Keratinocyte (primary cell): ENCODE measurements at regions not wholly inside any gene's neighbourhood (a gene's known extent, or its start where the extent isn't known, plus 50 kb on each side); places are given as distances from the start of the nearest gene placed in this dataset.
"Not testable (repeated sequence)": the region's sequence is repeated elsewhere in the genome, so short reads cannot be mapped to it uniquely, and the experiment has no call there.

Experiments used
- DNase-seq: peaks from one replicate; pipeline ENCODE4 v3.0.0-alpha.2; 2011; ENCODE audit warnings: low read depth, missing footprints, low spot score
- FAIRE-seq: peaks from 2 replicates; lab custom pipeline; 2011; peaks lifted over from hg19 to GRCh38; lab: Jason Lieb, UNC
- H2AFZ ChIP-seq: 2 replicates; pipeline ENCODE4 v1.6.0; 2012; ENCODE audit warnings: low read length, control low read depth, inconsistent platforms; ENCODE audit not compliant: control insufficient read depth
- H3K27ac ChIP-seq: 2 replicates; pipeline ENCODE4 v1.5.1; 2011; ENCODE audit warnings: low read length; ENCODE audit not compliant: control insufficient read depth, insufficient read depth
- H3K27me3 ChIP-seq: 3 replicates; pipeline ENCODE4 v1.6.0; 2011; ENCODE audit warnings: low read length; ENCODE audit not compliant: control insufficient read depth, insufficient read depth; ENCODE audit errors: extremely low read depth
- H3K36me3 ChIP-seq, 2 experiments: 2 replicates in 1 of 2; 3 replicates in 1 of 2; pipeline ENCODE4 v1.5.1; 2011; ENCODE audit warnings: low read length in 2 of 2, mild to moderate bottlenecking in 1 of 2; ENCODE audit not compliant: control insufficient read depth in 2 of 2, insufficient read depth in 2 of 2; ENCODE audit errors: extremely low read depth in 1 of 2
- H3K4me1 ChIP-seq: 3 replicates; pipeline ENCODE4 v1.5.1; 2011; ENCODE audit warnings: low read length; ENCODE audit not compliant: control insufficient read depth, insufficient read depth; ENCODE audit errors: extremely low read depth
- H3K4me2 ChIP-seq: 3 replicates; pipeline ENCODE4 v1.6.0; 2011; ENCODE audit warnings: low read depth, low read length; ENCODE audit not compliant: control insufficient read depth, insufficient read depth; ENCODE audit errors: extremely low read depth
- H3K4me3 ChIP-seq, 3 experiments: fragments of 200-600 bp in 1 of 3; sonication (generic) in 1 of 3; 2 replicates in 2 of 3; 3 replicates in 1 of 3; pipeline ENCODE4 v1.5.1; 2011 to 2016; ENCODE audit warnings: low read length in 3 of 3, mild to moderate bottlenecking in 3 of 3, control low read depth in 2 of 3, inconsistent platforms in 1 of 3, low read depth in 1 of 3, mixed read lengths in 1 of 3, mixed run types in 1 of 3, moderate library complexity in 1 of 3; ENCODE audit not compliant: control insufficient read depth in 2 of 3, insufficient read depth in 2 of 3; ENCODE audit errors: extremely low read depth in 1 of 3
- H3K79me2 ChIP-seq: 2 replicates; pipeline ENCODE4 v1.6.0; 2012; ENCODE audit warnings: low read length; ENCODE audit not compliant: control insufficient read depth, insufficient read depth
- H3K9ac ChIP-seq: 3 replicates; pipeline ENCODE4 v1.6.0; 2011; ENCODE audit warnings: low read length; ENCODE audit not compliant: control insufficient read depth, insufficient read depth; ENCODE audit errors: extremely low read depth
- H3K9me1 ChIP-seq: 3 replicates; pipeline ENCODE4 v1.6.0; 2011; ENCODE audit warnings: low read length; ENCODE audit not compliant: control insufficient read depth, insufficient read depth; ENCODE audit errors: extremely low read depth
- H3K9me3 ChIP-seq: 2 replicates; pipeline ENCODE4 v1.5.1; 2012; ENCODE audit warnings: low read depth, low read length; ENCODE audit not compliant: control insufficient read depth
- H4K20me1 ChIP-seq: 3 replicates; pipeline ENCODE4 v1.6.0; 2011; ENCODE audit warnings: low read length; ENCODE audit not compliant: control insufficient read depth, insufficient read depth; ENCODE audit errors: extremely low read depth
- CTCF ChIP-seq, 3 experiments: IDR thresholded peaks in 1 of 3; conservative IDR thresholded peaks in 1 of 3; optimal IDR thresholded peaks in 1 of 3; 2 replicates in 2 of 3; 3 replicates in 1 of 3; pipeline versions ENCODE3 to v1.5.1; 2011; ENCODE audit warnings: low read length in 3 of 3, mild to moderate bottlenecking in 3 of 3, moderate library complexity in 2 of 3, control low read depth in 1 of 3, inconsistent platforms in 1 of 3; ENCODE audit not compliant: insufficient read depth in 2 of 3; ENCODE audit errors: extremely low read depth in 1 of 3
- EZH2 ChIP-seq: IDR thresholded peaks from one replicate; pipeline ENCODE4 v1.6.1; 2012; ENCODE audit warnings: inconsistent platforms, mild to moderate bottlenecking, low read length, moderate library complexity
- dilution Hi-C: fragments of 300-500 bp; cut with MboI; formaldehyde crosslinking; loops from one replicate; pipeline ENCODE4 v1.7.0; 2020; ENCODE audit warnings: low sequenced_read_pairs; ENCODE audit not compliant: extremely low pct_ligation_motif_present

- dilution Hi-C loops: no loop called here
- H3K27ac ChIP-seq: no peak overlapping the region
Observed at GRCh38 chr6:8809662-8810061, 374.3 kb upstream of the SLC35B3 start.

GRCh38 chr6:8803181-8803760, 367.9 kb upstream of the SLC35B3 start:
- Histone ChIP-seq H3K4me1 (no peaks in the 10 kb centered on the region), H2AFZ (no peak overlapping the region), H3K4me3 (no peak overlapping the region), H3K36me3 (no peaks in the 10 kb centered on the region), H3K27ac (no peak overlapping the region), H3K9me3 (no peaks in the 10 kb centered on the region), H4K20me1 (no peaks in the 10 kb centered on the region), H3K9me1 (no peaks in the 10 kb centered on the region), H3K4me2 (no peak overlapping the region), H3K27me3 (no peaks in the 10 kb centered on the region), H3K79me2 (no peaks in the 10 kb centered on the region), H3K9ac (no peak overlapping the region)
- no peak for DNase-seq
- dilution Hi-C loops: no loop called here
- TF ChIP-seq EZH2 (no peak), CTCF (optimal IDR thresholded peaks at IDR 0.05 in 1 of 3, IDR thresholded peaks at IDR 0.05 in 1 of 3, conservative IDR thresholded peaks at IDR 0.05 in 1 of 3; ENCODE audit: extremely low read depth in 1 of 3, insufficient read depth in 2 of 3, low read length in 3 of 3) (no peak)
- no peak for FAIRE-seq

More at GRCh38 chr6:8809662-8810061, 374.3 kb upstream of the SLC35B3 start:
- Histone ChIP-seq H3K27me3 (no peaks in the 10 kb centered on the region), H2AFZ (no peak overlapping the region), H3K36me3 (no peaks in the 10 kb centered on the region), H3K4me3 (no peak overlapping the region), H3K4me2 (no peak overlapping the region), H3K79me2 (no peaks in the 10 kb centered on the region), H3K9me3 (no peaks in the 10 kb centered on the region), H3K9ac (no peak overlapping the region), H4K20me1 (no peaks in the 10 kb centered on the region), H3K4me1 (no peaks in the 10 kb centered on the region), H3K9me1 (no peaks in the 10 kb centered on the region)
- no peak for DNase-seq
- FAIRE-seq: no peak
- TF ChIP-seq CTCF (optimal IDR thresholded peaks at IDR 0.05 in 1 of 3, IDR thresholded peaks at IDR 0.05 in 1 of 3, conservative IDR thresholded peaks at IDR 0.05 in 1 of 3; ENCODE audit: extremely low read depth in 1 of 3, insufficient read depth in 2 of 3, low read length in 3 of 3) (no peak), EZH2 (no peak)

GRCh38 chr6:8802397-8802796, 367.1 kb upstream of the SLC35B3 start:
- H4K20me1 ChIP-seq, FAIRE-seq, H3K9me1 ChIP-seq, H3K4me1 ChIP-seq, H3K9me3 ChIP-seq, H3K79me2 ChIP-seq, H3K36me3 ChIP-seq, dilution Hi-C loops, H2AFZ ChIP-seq, H3K4me2 ChIP-seq, H3K9ac ChIP-seq, DNase-seq, H3K27ac ChIP-seq, H3K4me3 ChIP-seq, H3K27me3 ChIP-seq: not testable (repeated sequence)
